ENCODE measurements at regions not wholly inside any gene's neighbourhood (a gene's known extent, or its start where the extent isn't known, plus 50 kb on each side); places are given as distances from the start of the nearest gene placed in this dataset.

GRCh38 chr1:94329276-94329675 lies 88.9 kb upstream of the ABCD3 start:
- no peak for TF ChIP-seq POLR2A (IDR thresholded peaks at IDR 0.05; ENCODE audit: low read length)
- TF ChIP-seq GATA1 (IDR thresholded peaks at IDR 0.05; ENCODE audit: low read depth, low read length), result no peak

All from erythroblast (primary cell).